HG03139 (cell line): ENCODE measurements at regions not wholly inside any gene's neighbourhood (a gene's known extent, or its start where the extent isn't known, plus 50 kb on each side); places are given as distances from the start of the nearest gene placed in this dataset.

Experiments used
- ATAC-seq: cut with Tn5 transposase; IDR thresholded peaks from one replicate; pipeline ENCODE4 v1.9.1; 2021; ENCODE audit not compliant: unreplicated experiment

GRCh38 chr3:72248869-72249268, 463.9 kb upstream of the PROK2 start:
- no peak for ATAC-seq

- no peak for ATAC-seq
Observed at GRCh38 chr3:72248389-72248761, 463.4 kb upstream of the PROK2 start.

DNA sequence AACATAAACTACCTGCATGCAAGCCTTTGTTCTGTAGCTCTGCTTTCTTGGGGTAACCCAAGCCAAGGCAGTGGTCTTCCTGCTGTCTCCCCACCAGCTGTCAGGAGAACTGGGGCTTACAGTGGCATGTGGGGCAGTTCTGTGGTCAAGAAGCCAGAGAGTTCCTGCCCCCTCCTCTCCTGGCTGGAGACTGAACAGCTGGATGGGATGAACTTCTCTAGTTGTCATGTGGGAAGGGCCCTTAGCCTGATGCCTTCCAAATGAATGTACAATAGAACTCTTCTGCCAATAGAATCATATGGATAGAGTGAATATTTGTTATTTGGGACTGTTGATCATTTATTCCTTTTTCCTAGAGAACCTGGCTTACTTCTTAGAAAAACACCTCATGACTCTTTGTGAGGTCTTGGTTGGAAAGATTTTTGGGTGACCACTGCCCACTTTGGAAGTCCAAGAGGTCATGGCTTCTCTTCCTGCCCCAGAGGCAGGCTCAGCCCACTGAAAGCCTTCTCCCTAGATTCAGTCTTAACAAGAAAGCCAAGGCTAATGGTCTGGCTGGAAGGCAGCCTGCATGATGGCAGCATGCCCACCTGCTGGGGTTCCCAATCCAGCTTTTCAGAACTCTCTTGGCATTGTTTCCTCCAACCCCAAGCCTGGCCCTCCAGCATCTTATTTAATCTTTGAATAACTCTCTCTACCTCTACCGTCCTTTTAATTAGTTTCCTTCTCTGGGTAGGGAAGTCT, 462.9 kb upstream of the PROK2 start:
- ATAC-seq, result no peak

DNA sequence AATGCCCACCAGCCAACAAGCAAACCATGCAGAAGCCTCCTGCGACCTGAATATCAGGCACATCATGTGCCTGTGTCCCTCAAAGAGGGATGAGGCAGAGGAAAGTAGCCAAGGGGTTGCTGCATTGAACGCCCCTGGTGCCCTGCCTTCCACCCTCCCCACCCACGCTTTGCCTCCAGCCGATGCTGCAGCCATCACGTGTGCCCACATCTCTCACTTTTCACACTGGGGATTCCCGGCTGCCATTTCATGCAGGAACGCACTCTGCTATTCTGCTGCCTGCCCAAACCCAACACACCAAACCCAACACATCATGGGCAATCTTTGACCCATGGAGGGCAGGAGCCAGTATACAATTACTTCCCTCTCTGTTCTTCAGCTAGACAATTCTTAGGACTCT, 462.2 kb upstream of the PROK2 start:
- ATAC-seq, result no peak

GRCh38 chr3:72246685-72247084, 461.7 kb upstream of the PROK2 start:
- no peak for ATAC-seq

GRCh38 chr3:72245183-72245811, 460.3 kb upstream of the PROK2 start:
- no peak for ATAC-seq

GRCh38 chr3:72244396-72244795, 459.4 kb upstream of the PROK2 start:
- no peak for ATAC-seq

GRCh38 chr3:72242326-72242725, 457.4 kb upstream of the PROK2 start:
- ATAC-seq, result no peak

DNA sequence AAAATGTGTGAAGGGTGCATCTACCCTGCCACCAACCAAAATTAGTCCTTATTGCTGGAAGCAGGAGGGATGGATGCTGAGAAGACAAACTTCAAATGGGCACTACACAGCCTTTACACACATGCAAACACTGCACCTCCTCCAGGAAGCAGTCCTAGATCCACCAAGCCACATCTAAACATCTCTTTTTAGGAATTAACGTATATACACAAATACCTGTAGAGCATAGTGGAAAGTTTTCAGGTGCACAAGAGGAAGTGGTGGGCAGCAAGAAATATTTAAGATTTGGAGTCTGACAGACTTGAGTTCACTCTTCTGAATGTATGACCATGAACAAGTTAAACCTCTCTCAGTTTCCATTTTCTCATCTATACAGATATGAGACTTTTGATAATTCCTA, 456.6 kb upstream of the PROK2 start:
- ATAC-seq, result no peak

DNA sequence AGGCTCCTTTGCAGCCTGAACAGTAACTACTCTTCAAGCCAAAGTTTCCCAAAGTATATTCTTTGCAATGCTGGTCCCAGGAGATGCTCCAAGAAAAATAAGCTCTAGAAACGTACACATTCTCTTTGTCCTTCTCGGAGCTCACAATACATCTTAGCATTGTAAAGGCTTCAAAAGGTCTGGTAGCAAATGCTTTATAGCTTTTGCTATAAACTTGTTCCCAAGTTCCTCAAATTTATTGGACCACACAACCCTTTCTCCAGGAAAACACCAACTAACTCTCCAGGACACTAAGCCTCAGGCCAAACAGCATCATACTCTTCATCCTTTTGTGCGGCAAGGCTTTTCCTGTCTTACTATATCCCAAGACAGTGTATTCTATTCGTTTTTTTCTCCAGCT, 455.6 kb upstream of the PROK2 start:
- ATAC-seq, result no peak

- no peak for ATAC-seq
Observed at GRCh38 chr3:72238801-72239200, 453.9 kb upstream of the PROK2 start.

GRCh38 chr3:72238010-72238691, 453.2 kb upstream of the PROK2 start:
- no peak for ATAC-seq

DNA sequence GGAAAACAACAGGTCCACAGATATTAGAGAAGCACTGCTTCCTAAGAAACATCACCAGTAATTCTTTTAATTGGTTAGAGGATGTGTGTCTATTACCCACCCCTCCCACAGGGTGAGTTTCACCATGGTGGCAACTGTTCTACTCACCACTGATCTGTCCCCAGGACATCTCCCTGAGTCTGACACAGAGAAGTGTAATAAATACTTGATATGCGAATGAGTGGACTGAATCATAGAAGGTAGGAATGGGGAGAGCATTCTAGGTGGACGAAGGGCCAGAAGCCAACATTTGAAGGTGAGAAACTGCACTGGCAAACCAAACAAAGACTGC, 452.7 kb upstream of the PROK2 start:
- ATAC-seq, result no peak

GRCh38 chr3:72234391-72234790, 449.4 kb upstream of the PROK2 start:
- no peak for ATAC-seq

DNA sequence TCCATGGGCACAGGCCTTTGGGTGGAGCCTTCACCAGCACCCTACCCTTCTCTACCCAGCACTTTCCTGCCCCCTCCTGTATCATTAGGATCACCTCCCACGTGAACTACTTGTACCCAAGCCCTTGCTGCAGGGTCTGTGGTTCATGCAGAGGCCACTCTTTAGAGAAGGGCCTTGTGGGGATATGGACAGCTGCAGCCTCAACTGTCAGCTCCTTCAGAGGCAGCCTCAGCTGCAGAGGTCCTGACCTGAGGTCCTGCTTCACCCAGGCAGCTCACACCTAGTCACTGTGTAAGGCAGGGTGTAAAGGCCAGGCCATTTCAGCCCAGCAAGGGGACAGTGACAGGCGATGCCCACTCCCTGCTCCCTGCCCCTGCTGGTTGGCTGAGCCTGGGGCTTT, 448.6 kb upstream of the PROK2 start:
- no peak for ATAC-seq

GRCh38 chr3:72232777-72233176, 447.8 kb upstream of the PROK2 start:
- no peak for ATAC-seq

DNA sequence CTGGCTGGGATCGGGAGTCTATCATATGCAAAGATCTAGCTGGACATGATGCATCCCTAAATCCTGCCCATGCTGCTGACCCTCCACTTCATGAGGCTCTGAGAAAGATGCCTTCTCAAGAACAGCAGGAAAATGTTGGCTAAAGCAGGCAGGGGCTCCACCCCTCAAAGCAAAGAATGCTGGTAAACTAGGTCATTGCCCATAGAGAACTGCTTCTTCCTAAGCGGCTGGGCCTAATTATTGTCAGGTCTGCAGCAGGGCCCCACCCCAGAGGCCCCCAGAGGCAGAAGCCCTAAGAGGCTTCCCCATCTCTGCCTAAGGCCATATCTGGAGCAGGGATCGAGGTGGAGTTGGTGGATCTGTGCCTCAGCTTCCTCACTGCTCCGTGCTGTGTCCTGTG, 447.4 kb upstream of the PROK2 start:
- no peak for ATAC-seq

DNA sequence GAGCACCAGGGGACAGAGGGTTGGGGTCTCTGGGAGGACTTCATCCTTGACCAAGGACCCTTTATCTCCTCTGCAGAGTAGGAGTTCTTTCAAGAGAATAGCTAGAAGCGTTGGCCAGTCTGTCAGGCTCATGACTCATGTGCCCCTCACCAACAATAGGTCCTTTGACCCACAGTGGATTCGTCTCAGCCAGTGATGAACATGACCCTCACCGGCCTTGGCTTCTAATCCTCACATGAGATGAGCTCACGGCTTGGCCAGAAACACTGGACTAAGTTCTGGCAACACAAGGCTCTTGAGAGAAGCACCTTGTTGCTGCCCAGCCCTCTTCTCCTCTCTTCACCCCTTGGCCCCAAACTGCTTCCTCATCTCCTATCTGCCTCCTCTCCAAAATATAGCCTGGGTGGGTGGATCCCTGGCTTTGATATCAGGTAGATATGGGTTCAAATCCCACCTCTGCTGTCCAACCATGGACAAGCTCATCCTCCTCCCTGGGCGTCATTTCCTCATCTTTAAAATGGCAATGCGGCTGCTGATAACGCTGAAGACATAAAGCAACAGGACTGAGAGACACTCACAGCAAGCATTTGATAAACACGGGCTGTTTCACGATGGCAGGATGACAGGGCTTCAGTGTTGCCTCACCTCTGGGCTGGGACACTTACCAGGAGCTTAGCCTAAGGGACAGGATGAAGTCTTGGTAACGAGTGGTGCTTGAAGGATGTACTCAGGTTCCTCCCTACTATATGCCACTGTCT, 446.7 kb upstream of the PROK2 start:
- ATAC-seq, result no peak

- ATAC-seq, result no peak
Observed at GRCh38 chr3:72230774-72231379, 445.9 kb upstream of the PROK2 start.

GRCh38 chr3:72229952-72230351, 445.0 kb upstream of the PROK2 start:
- ATAC-seq, result no peak

GRCh38 chr3:72227486-72228070, 442.6 kb upstream of the PROK2 start:
- ATAC-seq, result no peak
